Vagina (tissue), 2 donors: ENCODE measurements at regions not wholly inside any gene's neighbourhood (a gene's known extent, or its start where the extent isn't known, plus 50 kb on each side); places are given as distances from the start of the nearest gene placed in this dataset.
"Not testable (repeated sequence)": the region's sequence is repeated elsewhere in the genome, so short reads cannot be mapped to it uniquely, and the experiment has no call there.

Experiments
- DNase-seq, 2 donors: peaks; one replicate each; pipeline ENCODE4 v3.0.0-alpha.2; 2017; ENCODE audit errors: extremely low spot score in 2 of 2
- H3K27ac ChIP-seq: fragments of 200-600 bp; sonication (generic); one replicate; pipeline ENCODE4 v1.5.1; 2019
- H3K27me3 ChIP-seq: fragments of 200-600 bp; sonication (generic); one replicate; pipeline ENCODE4 v1.5.1; 2019
- H3K36me3 ChIP-seq, 2 donors: fragments of 200-600 bp; sonication (generic); one replicate each; pipeline ENCODE4 v1.5.1; 2017 to 2019
- H3K4me1 ChIP-seq: fragments of 200-600 bp; sonication (generic); one replicate; pipeline ENCODE4 v1.5.1; 2019
- H3K4me3 ChIP-seq, 2 donors: fragments of 200-600 bp; sonication (generic); 1 replicate in 1 of 2; 2 replicates in 1 of 2; pipeline ENCODE4 v1.5.1; 2016 to 2019
- H3K9me3 ChIP-seq: fragments of 200-600 bp; sonication (generic); one replicate; pipeline ENCODE4 v1.5.1; 2019
- CTCF ChIP-seq, 3 experiments: fragments of 450-650 bp in 2 of 3; fragments of 200-600 bp in 1 of 3; sonication (generic) in 1 of 3; IDR thresholded peaks; one replicate each; pipeline ENCODE4 v1.5.1; 2017 to 2019; ENCODE audit warnings: antibody characterized with exemption in 3 of 3, mild to moderate bottlenecking in 2 of 3, moderate library complexity in 2 of 3
- POLR2A ChIP-seq, 2 donors: fragments of 450-650 bp; IDR thresholded peaks; one replicate each; pipeline ENCODE4 v1.6.1; 2017; ENCODE audit warnings: antibody characterized with exemption in 2 of 2, mild to moderate bottlenecking in 2 of 2, moderate library complexity in 2 of 2
- POLR2AphosphoS5 ChIP-seq, 2 donors: sonication (generic); formaldehyde crosslinking; IDR thresholded peaks; one replicate each; pipeline ENCODE4 v1.9.0; 2017; ENCODE audit warnings: antibody characterized with exemption in 2 of 2, mild to moderate bottlenecking in 2 of 2, low read depth in 1 of 2; ENCODE audit not compliant: insufficient read depth in 1 of 2
- intact Hi-C: fragments of 100-400 bp; cut with DNase I; formaldehyde crosslinking; loops from one replicate; pipeline ENCODE4 v1.15.1; 2023

GRCh38 chr5:167378894-167379723 is 912.3 kb upstream of the WWC1 start:
- TF ChIP-seq POLR2AphosphoS5 (IDR thresholded peaks at IDR 0.05; ENCODE audit: insufficient read depth in 1 of 2, low read depth in 1 of 2) (no peak), POLR2A (IDR thresholded peaks at IDR 0.05) (no peak), CTCF (IDR thresholded peaks at IDR 0.05) (no peak)
- H3K36me3 ChIP-seq: no peaks in the 10 kb centered on the region
- intact Hi-C loops: no loop called here
- H3K27ac ChIP-seq: no peak overlapping the region
- no peaks in the 10 kb centered on the region for H3K9me3 ChIP-seq
- no peaks in the 10 kb centered on the region for H3K27me3 ChIP-seq
- DNase-seq: no peak
- H3K4me3 ChIP-seq: no peak overlapping the region
- no peaks in the 10 kb centered on the region for H3K4me1 ChIP-seq

DNA sequence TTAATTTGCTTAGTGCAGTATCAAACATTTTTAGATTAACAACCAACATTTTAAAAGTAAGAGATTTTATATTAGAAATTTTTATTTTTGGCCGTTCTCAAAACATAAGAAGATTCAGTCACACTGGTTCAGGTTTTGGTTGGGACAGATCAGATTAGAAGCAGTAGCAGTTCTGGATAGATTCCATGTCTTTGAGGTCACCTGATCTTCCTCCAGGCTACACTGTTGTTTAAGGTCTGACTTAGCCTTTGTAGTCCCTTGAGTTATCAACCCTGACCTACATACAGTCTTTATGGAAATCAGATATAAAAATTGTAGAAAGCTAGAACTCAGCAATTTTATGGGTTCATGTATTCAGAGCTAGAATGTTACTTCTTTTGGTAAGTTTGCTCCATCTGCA is 910.0 kb upstream of the WWC1 start:
- DNase-seq: no peak
- no peaks in the 10 kb centered on the region for H3K27me3 ChIP-seq
- no peak overlapping the region for H3K27ac ChIP-seq
- no peak overlapping the region for H3K4me3 ChIP-seq
- intact Hi-C loops: no loop called here
- no peaks in the 10 kb centered on the region for H3K36me3 ChIP-seq
- TF ChIP-seq POLR2A (IDR thresholded peaks at IDR 0.05) (no peak), POLR2AphosphoS5 (IDR thresholded peaks at IDR 0.05; ENCODE audit: insufficient read depth in 1 of 2, low read depth in 1 of 2) (no peak), CTCF (IDR thresholded peaks at IDR 0.05) (no peak)
- H3K9me3 ChIP-seq: no peaks in the 10 kb centered on the region
- no peaks in the 10 kb centered on the region for H3K4me1 ChIP-seq

- no peak overlapping the region for H3K27ac ChIP-seq
- no peak for DNase-seq
- intact Hi-C loops: no loop called here
- no peak for TF ChIP-seq CTCF (IDR thresholded peaks at IDR 0.05)
- TF ChIP-seq POLR2AphosphoS5 (IDR thresholded peaks at IDR 0.05; ENCODE audit: insufficient read depth in 1 of 2, low read depth in 1 of 2): no peak
- no peak for TF ChIP-seq POLR2A (IDR thresholded peaks at IDR 0.05)
- H3K9me3 ChIP-seq: no peaks in the 10 kb centered on the region
- H3K27me3 ChIP-seq: no peaks in the 10 kb centered on the region
- H3K4me3 ChIP-seq: no peak overlapping the region
- no peaks in the 10 kb centered on the region for H3K36me3 ChIP-seq
- H3K4me1 ChIP-seq: no peaks in the 10 kb centered on the region
Measured at GRCh38 chr5:167389537-167389936, 901.9 kb upstream of the WWC1 start.

DNA sequence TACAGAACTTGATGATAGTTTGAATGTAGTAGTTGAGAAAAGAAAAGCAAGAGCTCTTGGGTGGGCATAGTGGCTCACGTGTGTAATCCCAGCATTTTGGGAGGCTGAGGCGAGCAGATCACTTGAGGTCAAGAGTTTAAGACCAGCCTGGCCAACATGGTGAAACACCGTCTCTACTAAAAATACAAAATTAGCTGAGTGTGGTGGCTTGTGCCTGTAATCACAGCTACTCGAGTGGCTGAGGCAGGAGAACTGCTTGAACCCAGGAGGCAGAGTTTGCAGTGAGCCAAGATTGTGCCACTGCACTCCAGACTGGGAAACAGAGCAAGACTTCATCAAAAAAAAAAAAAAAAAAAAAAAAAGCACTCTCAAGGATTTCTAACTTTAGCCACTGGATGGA is 900.2 kb upstream of the WWC1 start:
- H3K27ac ChIP-seq, H3K9me3 ChIP-seq, intact Hi-C loops, DNase-seq, H3K27me3 ChIP-seq, H3K36me3 ChIP-seq, H3K4me3 ChIP-seq, H3K4me1 ChIP-seq: not testable (repeated sequence)

DNA sequence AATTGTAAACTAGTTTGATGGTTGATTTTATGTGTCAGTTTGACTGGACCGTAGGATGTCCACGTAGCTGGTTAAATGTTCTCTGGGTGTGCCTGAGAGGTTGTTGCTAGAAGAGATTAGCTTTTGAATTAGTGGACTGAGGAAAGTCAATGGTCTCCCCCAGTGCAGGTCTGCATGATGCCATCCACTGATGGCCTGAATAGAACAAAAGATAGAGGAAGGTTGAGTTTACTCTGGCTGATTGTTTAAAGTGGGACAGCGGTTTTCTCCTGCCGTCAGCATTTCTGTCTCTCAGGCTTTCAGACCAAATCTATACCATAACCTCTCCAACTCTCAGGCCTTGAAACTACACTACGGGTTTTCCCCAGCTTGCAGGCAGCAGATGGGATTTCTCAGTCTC is 899.2 kb upstream of the WWC1 start:
- Histone ChIP-seq H3K27ac (no peak overlapping the region), H3K9me3 (no peaks in the 10 kb centered on the region), H3K36me3 (no peaks in the 10 kb centered on the region), H3K4me3 (no peak overlapping the region), H3K4me1 (no peaks in the 10 kb centered on the region), H3K27me3 (no peaks in the 10 kb centered on the region)
- intact Hi-C loops: no loop called here
- TF ChIP-seq CTCF (IDR thresholded peaks at IDR 0.05) (no peak), POLR2A (IDR thresholded peaks at IDR 0.05) (no peak), POLR2AphosphoS5 (IDR thresholded peaks at IDR 0.05; ENCODE audit: insufficient read depth in 1 of 2, low read depth in 1 of 2) (no peak)
- DNase-seq: no peak
